H1 (cell line): ENCODE measurements at regions not wholly inside any gene's neighbourhood (a gene's known extent, or its start where the extent isn't known, plus 50 kb on each side); places are given as distances from the start of the nearest gene placed in this dataset.

Experiments
- CEBPB ChIP-seq: IDR thresholded peaks from 2 replicates; pipeline ENCODE4 v1.6.1; 2012; ENCODE audit warnings: low read depth, low read length
- GABPA ChIP-seq: IDR thresholded peaks from 2 replicates; pipeline ENCODE4 v1.6.1; 2011; ENCODE audit warnings: mild to moderate bottlenecking, low read length, moderate library complexity, borderline replicate concordance; ENCODE audit not compliant: insufficient read depth
- HDAC6 ChIP-seq: IDR thresholded peaks from one replicate; pipeline ENCODE4 v1.7.1; 2012; ENCODE audit warnings: low read depth, mild to moderate bottlenecking, inconsistent platforms, low read length, moderate library complexity
- MAX ChIP-seq: IDR thresholded peaks from 2 replicates; pipeline ENCODE4 v1.6.1; 2012; ENCODE audit warnings: inconsistent platforms
- POLR2A ChIP-seq, 2 experiments: IDR thresholded peaks; 1 replicate in 1 of 2; 2 replicates in 1 of 2; pipeline ENCODE4 v1.6.1; 2011; ENCODE audit warnings: low read depth in 2 of 2, low read length in 2 of 2, mild to moderate bottlenecking in 2 of 2; ENCODE audit errors: control extremely low read depth in 1 of 2
- TAF1 ChIP-seq: IDR thresholded peaks from 2 replicates; pipeline ENCODE4 v1.6.1; 2011; ENCODE audit warnings: mild to moderate bottlenecking, low read depth, low read length
- TAF7 ChIP-seq: optimal IDR thresholded peaks from 2 replicates; pipeline ENCODE3; 2011; ENCODE audit warnings: low read depth, mild to moderate bottlenecking, inconsistent platforms, low read length, moderate library complexity, borderline replicate concordance
- USF2 ChIP-seq: IDR thresholded peaks from 2 replicates; pipeline ENCODE4 v1.6.1; 2011; ENCODE audit warnings: low read length, improper control_type of control experiment

DNA sequence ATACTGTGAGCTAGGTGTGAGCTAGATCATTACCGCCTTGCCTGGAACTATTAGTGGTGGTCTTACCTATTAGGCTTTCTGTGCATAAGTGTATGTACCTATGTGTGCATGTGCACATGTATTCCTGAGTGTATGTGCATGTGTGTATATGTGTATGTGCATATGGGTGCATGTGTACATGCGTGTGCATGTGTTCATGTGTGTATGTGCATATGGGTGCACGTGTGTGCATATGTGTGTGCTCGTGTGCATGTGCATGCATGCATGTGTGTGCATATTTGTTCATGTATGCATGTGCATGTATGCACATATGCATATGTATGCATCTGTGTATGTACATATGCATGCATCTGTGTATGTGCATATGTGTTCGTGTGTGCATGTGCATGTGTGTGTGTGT lies 508.3 kb upstream of the ADARB2 start (continued):
- TF ChIP-seq MAX: no peak
- no peak for TF ChIP-seq CEBPB
- TF ChIP-seq USF2: no peak
- no peak for TF ChIP-seq TAF1
- no peak for TF ChIP-seq HDAC6
- no peak for TF ChIP-seq GABPA
- no peak for TF ChIP-seq POLR2A (IDR thresholded peaks at IDR 0.05; ENCODE audit: control extremely low read depth in 1 of 2, low read depth in 2 of 2, low read length in 2 of 2)
- TF ChIP-seq TAF7: no peak
